ENCODE measurements at regions not wholly inside any gene's neighbourhood (a gene's known extent, or its start where the extent isn't known, plus 50 kb on each side); places are given as distances from the start of the nearest gene placed in this dataset.
"Not testable (repeated sequence)": the region's sequence is repeated elsewhere in the genome, so short reads cannot be mapped to it uniquely, and the experiment has no call there.

GRCh38 chr6:4426968-4427367 is 291.6 kb upstream of the ECI2 start:
- peaks cover 0 to 7% of the 10 kb centered on the region in 2 donors for H3K9me3 ChIP-seq
- no peaks in the 10 kb centered on the region for H3K36me3 ChIP-seq
- intact Hi-C loops (cut with DNase I; ENCODE audit: low total_unique reads) (no loop called here), in situ Hi-C loops (cut with MboI; ENCODE audit: low pct_ligation_motif_present in 1 of 4, low pct_unique_long_range_greater_than_20kb in 1 of 4, low sequenced_read_pairs in 3 of 4) (no loop called here)
- no peak overlapping the region for H3K4me3 ChIP-seq
- TF ChIP-seq POLR2A (IDR thresholded peaks at IDR 0.05) = no peak
- TF ChIP-seq POLR2AphosphoS5 (IDR thresholded peaks at IDR 0.05) = no peak
- no peak for TF ChIP-seq CTCF (IDR thresholded peaks at IDR 0.05)
- no peak for TF ChIP-seq EP300 (IDR thresholded peaks at IDR 0.05; ENCODE audit: low read depth)
- H3K4me1 ChIP-seq = no peaks in the 10 kb centered on the region
- H3K27me3 ChIP-seq = no peaks in the 10 kb centered on the region
- DNase-seq = no peak
- no peak overlapping the region for H3K27ac ChIP-seq
- WGBS, 2 donors (ENCODE audit: low coverage in 1 of 2) = 98 to 100% methylated on average over 2 to 5 of the region's 5 CpGs

- TF ChIP-seq EP300 (IDR thresholded peaks at IDR 0.05; ENCODE audit: low read depth) (no peak), POLR2A (IDR thresholded peaks at IDR 0.05) (no peak), POLR2AphosphoS5 (IDR thresholded peaks at IDR 0.05) (no peak), CTCF (IDR thresholded peaks at IDR 0.05) (no peak)
- H3K9me3 ChIP-seq = peaks cover 0 to 12% of the 10 kb centered on the region in 2 donors
- intact Hi-C loops (cut with DNase I; ENCODE audit: low total_unique reads) (no loop called here), in situ Hi-C loops (cut with MboI; ENCODE audit: low pct_ligation_motif_present in 1 of 4, low pct_unique_long_range_greater_than_20kb in 1 of 4, low sequenced_read_pairs in 3 of 4) (no loop called here)
- 17% methylated on average over 2 of the region's 2 CpGs; no CpG with 5 or more reads in 1 of the 2 donors for WGBS, 2 donors (ENCODE audit: low coverage in 1 of 2)
- no peak overlapping the region for H3K27ac ChIP-seq
- H3K36me3 ChIP-seq = no peaks in the 10 kb centered on the region
- no peak for DNase-seq
- H3K27me3 ChIP-seq = no peaks in the 10 kb centered on the region
- no peak overlapping the region for H3K4me3 ChIP-seq
- no peaks in the 10 kb centered on the region for H3K4me1 ChIP-seq
Measured at GRCh38 chr6:4421837-4422236, 286.5 kb upstream of the ECI2 start.

GRCh38 chr6:4420160-4420865 is 284.9 kb upstream of the ECI2 start:
- H3K4me3 ChIP-seq = no peak overlapping the region
- H3K9me3 ChIP-seq = peaks cover 0 to 12% of the 10 kb centered on the region in 2 donors
- in situ Hi-C loops (cut with MboI; ENCODE audit: low pct_ligation_motif_present in 1 of 4, low pct_unique_long_range_greater_than_20kb in 1 of 4, low sequenced_read_pairs in 3 of 4) (no loop called here), intact Hi-C loops (cut with DNase I; ENCODE audit: low total_unique reads) (no loop called here)
- DNase-seq = no peak
- no peaks in the 10 kb centered on the region for H3K36me3 ChIP-seq
- TF ChIP-seq EP300 (IDR thresholded peaks at IDR 0.05; ENCODE audit: low read depth) (no peak), POLR2A (IDR thresholded peaks at IDR 0.05) (no peak), CTCF (IDR thresholded peaks at IDR 0.05) (no peak), POLR2AphosphoS5 (IDR thresholded peaks at IDR 0.05) (no peak)
- no peaks in the 10 kb centered on the region for H3K27me3 ChIP-seq
- H3K27ac ChIP-seq = no peak overlapping the region
- no peaks in the 10 kb centered on the region for H3K4me1 ChIP-seq
- WGBS, 2 donors (ENCODE audit: low coverage in 1 of 2) = 58 to 65% methylated on average over 4 of the region's 4 CpGs

GRCh38 chr6:4415549-4415948 is 280.2 kb upstream of the ECI2 start:
- TF ChIP-seq CTCF (IDR thresholded peaks at IDR 0.05) (no peak), EP300 (IDR thresholded peaks at IDR 0.05; ENCODE audit: low read depth) (no peak), POLR2A (IDR thresholded peaks at IDR 0.05) (no peak), POLR2AphosphoS5 (IDR thresholded peaks at IDR 0.05) (no peak)
- Histone ChIP-seq H3K4me1 (no peaks in the 10 kb centered on the region), H3K27me3 (no peaks in the 10 kb centered on the region), H3K4me3 (no peak overlapping the region), H3K36me3 (no peaks in the 10 kb centered on the region), H3K9me3 (peaks cover 0 to 4% of the 10 kb centered on the region in 2 donors), H3K27ac (no peak overlapping the region)
- intact Hi-C loops (cut with DNase I; ENCODE audit: low total_unique reads) (no loop called here), in situ Hi-C loops (cut with MboI; ENCODE audit: low pct_ligation_motif_present in 1 of 4, low pct_unique_long_range_greater_than_20kb in 1 of 4, low sequenced_read_pairs in 3 of 4) (no loop called here)
- no peak for DNase-seq
- 0% methylated on average over 1 of the region's 1 CpG; no CpG with 5 or more reads in 1 of the 2 donors for WGBS, 2 donors (ENCODE audit: low coverage in 1 of 2)

- H3K27ac ChIP-seq; in situ Hi-C loops (cut with MboI; ENCODE audit: low pct_ligation_motif_present in 1 of 4, low pct_unique_long_range_greater_than_20kb in 1 of 4, low sequenced_read_pairs in 3 of 4); H3K4me3 ChIP-seq; intact Hi-C loops (cut with DNase I; ENCODE audit: low total_unique reads); H3K27me3 ChIP-seq; H3K9me3 ChIP-seq; DNase-seq; H3K36me3 ChIP-seq; H3K4me1 ChIP-seq: not testable (repeated sequence)
- WGBS, 2 donors (ENCODE audit: low coverage in 1 of 2) = 87 to 91% methylated on average over 3 to 6 of the region's 6 CpGs
Measured at GRCh38 chr6:4414078-4414477, 278.7 kb upstream of the ECI2 start.

Data from transverse colon (tissue), 4 donors.